Mammary epithelial cell (primary cell): ENCODE measurements at regions not wholly inside any gene's neighbourhood (a gene's known extent, or its start where the extent isn't known, plus 50 kb on each side); places are given as distances from the start of the nearest gene placed in this dataset.

Experiments
- EZH2 ChIP-seq: IDR thresholded peaks from 2 replicates; pipeline ENCODE4 v1.6.1; 2012; ENCODE audit warnings: low read length, inconsistent platforms, borderline replicate concordance
- TF ChIP-seq, protein P1 (sequence below), 2 donors: IDR thresholded peaks in 1 of 2; conservative IDR thresholded peaks in 1 of 2; 2 replicates each; pipeline ENCODE4 v1.5.1; 2011 to 2012; ENCODE audit warnings: inconsistent platforms in 2 of 2, low read length in 2 of 2, mild to moderate bottlenecking in 2 of 2, control low read depth in 1 of 2, low read depth in 1 of 2; ENCODE audit not compliant: insufficient read depth in 1 of 2; ENCODE audit errors: extremely low read depth in 1 of 2

DNA sequence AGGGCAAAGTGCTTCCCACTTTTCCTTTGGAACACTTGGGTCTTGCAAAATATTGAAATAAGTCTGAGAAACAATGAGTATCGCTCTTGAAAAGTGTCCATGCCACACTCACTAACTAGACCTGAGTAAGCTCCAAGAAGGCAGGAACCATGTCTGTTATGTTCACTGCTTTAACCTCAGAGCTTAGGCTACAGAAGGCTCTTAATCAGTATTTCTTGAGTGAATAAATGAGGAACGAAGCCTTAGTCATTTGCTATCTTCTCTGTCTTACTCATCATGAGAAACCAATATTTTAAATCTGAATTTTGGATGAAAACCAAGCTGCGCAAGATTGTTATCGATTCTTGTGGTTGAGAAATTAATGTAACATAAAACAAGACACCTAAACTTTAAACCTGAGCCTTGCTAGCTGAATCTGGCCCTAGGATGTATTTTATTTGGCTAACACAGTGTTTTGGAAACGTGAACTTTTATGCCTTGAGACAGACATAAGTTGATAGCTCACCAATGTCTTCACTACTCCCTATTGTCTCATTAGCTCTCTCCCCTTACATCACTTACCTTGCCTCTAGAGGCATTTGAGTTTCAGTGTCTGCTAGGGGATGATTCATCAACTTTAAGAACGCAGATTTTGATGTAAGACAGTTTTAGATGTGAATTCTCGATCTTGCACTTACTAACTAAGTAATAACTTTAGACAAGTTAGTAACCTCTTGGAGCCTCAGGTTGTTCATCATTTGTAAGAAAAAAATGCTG, 392.8 kb upstream of the MEIS1 start:
- TF ChIP-seq, protein P1, sequence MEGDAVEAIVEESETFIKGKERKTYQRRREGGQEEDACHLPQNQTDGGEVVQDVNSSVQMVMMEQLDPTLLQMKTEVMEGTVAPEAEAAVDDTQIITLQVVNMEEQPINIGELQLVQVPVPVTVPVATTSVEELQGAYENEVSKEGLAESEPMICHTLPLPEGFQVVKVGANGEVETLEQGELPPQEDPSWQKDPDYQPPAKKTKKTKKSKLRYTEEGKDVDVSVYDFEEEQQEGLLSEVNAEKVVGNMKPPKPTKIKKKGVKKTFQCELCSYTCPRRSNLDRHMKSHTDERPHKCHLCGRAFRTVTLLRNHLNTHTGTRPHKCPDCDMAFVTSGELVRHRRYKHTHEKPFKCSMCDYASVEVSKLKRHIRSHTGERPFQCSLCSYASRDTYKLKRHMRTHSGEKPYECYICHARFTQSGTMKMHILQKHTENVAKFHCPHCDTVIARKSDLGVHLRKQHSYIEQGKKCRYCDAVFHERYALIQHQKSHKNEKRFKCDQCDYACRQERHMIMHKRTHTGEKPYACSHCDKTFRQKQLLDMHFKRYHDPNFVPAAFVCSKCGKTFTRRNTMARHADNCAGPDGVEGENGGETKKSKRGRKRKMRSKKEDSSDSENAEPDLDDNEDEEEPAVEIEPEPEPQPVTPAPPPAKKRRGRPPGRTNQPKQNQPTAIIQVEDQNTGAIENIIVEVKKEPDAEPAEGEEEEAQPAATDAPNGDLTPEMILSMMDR (conservative IDR thresholded peaks at IDR 0.05 in 1 of 2, IDR thresholded peaks at IDR 0.05 in 1 of 2; ENCODE audit: extremely low read depth in 1 of 2, insufficient read depth in 1 of 2, low read depth in 1 of 2, low read length in 2 of 2): no peak
- no peak for TF ChIP-seq EZH2
